GM12891 (cell line): ENCODE measurements at regions not wholly inside any gene's neighbourhood (a gene's known extent, or its start where the extent isn't known, plus 50 kb on each side); places are given as distances from the start of the nearest gene placed in this dataset.

ENCODE experiments used
- POLR2A ChIP-seq: IDR thresholded peaks from 2 replicates; pipeline ENCODE4 v1.6.1; 2011; ENCODE audit warnings: low read depth, low read length, control low read depth
- POLR2AphosphoS5 ChIP-seq: IDR thresholded peaks from 2 replicates; pipeline ENCODE4 v1.6.1; 2011; ENCODE audit warnings: low read depth, low read length, control low read depth
- TAF1 ChIP-seq: IDR thresholded peaks from 2 replicates; pipeline ENCODE4 v1.6.1; 2011; ENCODE audit warnings: low read depth, low read length, control low read depth

GRCh38 chr4:160193787-160194186, 1090.9 kb downstream of the RAPGEF2 start:
- TF ChIP-seq POLR2AphosphoS5 (no peak), POLR2A (no peak), TAF1 (no peak)
